ENCODE measurements at regions not wholly inside any gene's neighbourhood (a gene's known extent, or its start where the extent isn't known, plus 50 kb on each side); places are given as distances from the start of the nearest gene placed in this dataset.

DNA sequence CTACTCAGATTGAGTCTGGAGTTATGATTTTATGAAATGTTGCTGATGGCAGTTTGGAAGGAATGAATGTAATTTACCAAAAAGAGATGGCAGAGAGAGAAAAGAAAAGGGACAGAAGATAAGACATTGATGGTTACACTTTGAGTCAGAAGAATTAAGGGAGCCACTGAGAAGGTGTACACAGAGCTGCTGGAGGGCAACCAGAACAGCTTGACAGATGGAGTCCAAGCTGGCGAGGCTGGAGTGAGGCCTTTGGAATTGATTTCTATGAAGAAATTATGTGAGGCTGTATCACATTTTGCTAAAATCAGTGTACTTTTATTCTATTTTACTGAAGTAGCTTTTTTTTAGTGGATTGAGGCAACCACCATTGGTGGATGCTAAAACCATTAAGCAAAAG, 740.5 kb downstream of the REEP3 start:
- H3K9me3 Mint-ChIP-seq = peaks cover 5% of the 10 kb centered on the region
- H3K27me3 Mint-ChIP-seq (ENCODE audit: low read depth) = no peaks in the 10 kb centered on the region
- no peak overlapping the region for H3K4me3 Mint-ChIP-seq
- H3K4me1 Mint-ChIP-seq (ENCODE audit: low read depth) = no peaks in the 10 kb centered on the region
- no peak for DNase-seq
- ATAC-seq = no peak
- H3K36me3 Mint-ChIP-seq (ENCODE audit: insufficient read depth) = no peaks in the 10 kb centered on the region

DNA sequence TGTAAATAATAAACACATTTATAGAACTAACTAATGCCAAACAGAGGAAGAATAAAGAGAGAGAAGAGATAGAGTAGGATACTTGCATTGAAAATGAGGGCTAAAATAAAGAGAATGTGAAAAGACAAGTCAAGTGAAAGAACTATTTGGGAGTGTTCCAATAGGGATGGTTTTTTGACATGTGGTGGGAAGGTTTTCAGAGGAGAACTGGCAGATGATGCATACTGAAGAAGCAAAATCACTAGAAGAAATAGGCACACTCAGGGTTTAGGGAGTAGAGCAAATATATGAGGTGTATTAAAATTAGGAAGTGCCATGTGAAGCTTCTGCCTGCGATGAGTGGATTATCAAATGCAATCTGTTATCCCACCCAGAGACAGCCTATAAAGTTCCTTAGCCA, 744.8 kb downstream of the REEP3 start:
- Mint-ChIP-seq H3K36me3 (ENCODE audit: insufficient read depth) (no peaks in the 10 kb centered on the region), H3K4me3 (no peak overlapping the region), H3K4me1 (ENCODE audit: low read depth) (no peaks in the 10 kb centered on the region), H3K27me3 (ENCODE audit: low read depth) (no peaks in the 10 kb centered on the region), H3K9me3 (peaks cover 5% of the 10 kb centered on the region)
- no peak for DNase-seq
- ATAC-seq = no peak

DNA sequence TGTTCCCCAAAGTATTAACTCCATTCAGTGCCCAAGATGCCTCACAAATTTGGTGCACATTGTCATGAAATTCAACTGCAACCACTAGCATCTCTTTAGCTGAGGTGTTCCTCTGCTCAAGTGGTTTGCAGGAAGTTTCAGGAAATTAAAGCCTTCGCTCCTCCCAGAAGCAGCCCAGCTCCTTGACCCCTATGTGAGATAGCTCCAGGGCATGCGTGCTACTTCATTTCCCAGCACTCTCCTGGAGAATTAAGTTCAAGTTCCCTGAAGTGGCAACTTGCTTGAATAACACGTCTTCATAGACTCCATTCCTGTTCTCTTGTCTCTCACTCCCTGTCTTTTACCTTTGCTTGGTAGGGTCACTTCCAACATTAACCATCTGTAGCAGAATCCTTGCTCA, 750.3 kb downstream of the REEP3 start:
- no peak overlapping the region for H3K4me3 Mint-ChIP-seq
- H3K4me1 Mint-ChIP-seq (ENCODE audit: low read depth) = no peaks in the 10 kb centered on the region
- no peaks in the 10 kb centered on the region for H3K36me3 Mint-ChIP-seq (ENCODE audit: insufficient read depth)
- no peaks in the 10 kb centered on the region for H3K27me3 Mint-ChIP-seq (ENCODE audit: low read depth)
- DNase-seq (no peak), ATAC-seq (no peak)
- no peaks in the 10 kb centered on the region for H3K9me3 Mint-ChIP-seq

DNA sequence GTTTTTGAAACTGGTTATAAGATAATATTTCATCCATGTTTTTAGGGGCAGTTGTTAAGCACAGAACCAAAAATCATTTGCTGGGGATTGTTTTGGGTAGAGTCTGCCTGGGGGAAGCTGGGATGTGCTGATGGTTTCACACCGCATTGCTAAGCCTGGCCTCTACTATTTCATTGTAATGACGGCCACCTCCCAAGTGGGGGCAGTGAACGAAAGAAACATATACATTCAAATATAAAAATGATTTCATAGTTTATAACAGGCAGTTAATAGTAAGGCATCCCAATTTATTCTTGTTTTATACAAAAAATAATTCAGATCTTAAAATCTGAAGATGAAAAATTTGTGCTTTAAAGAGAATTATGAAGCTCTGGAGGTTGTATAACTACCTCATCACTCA, 750.8 kb downstream of the REEP3 start:
- no peaks in the 10 kb centered on the region for H3K9me3 Mint-ChIP-seq
- no peaks in the 10 kb centered on the region for H3K27me3 Mint-ChIP-seq (ENCODE audit: low read depth)
- H3K4me3 Mint-ChIP-seq = no peak overlapping the region
- H3K36me3 Mint-ChIP-seq (ENCODE audit: insufficient read depth) = no peaks in the 10 kb centered on the region
- ATAC-seq = no peak
- DNase-seq = no peak
- H3K4me1 Mint-ChIP-seq (ENCODE audit: low read depth) = no peaks in the 10 kb centered on the region

DNA sequence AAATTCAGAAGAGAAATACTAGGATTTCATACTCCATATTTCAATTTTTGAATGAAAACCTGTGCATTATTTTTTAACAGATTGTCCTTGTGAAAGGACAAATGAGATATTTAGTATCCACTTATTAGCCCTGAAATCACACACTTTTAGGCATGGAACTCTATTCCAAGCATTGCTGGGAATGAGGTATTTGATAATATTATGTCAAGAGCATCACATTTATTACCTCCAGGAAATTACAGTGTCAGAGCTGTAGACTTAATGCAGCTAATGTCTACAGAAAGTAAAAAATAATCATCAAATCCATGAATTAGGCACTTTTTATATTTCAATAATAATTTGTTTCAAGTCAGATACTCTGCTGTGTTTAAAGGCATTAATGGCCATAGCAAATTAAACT, 753.8 kb downstream of the REEP3 start:
- H3K4me3 Mint-ChIP-seq = no peak overlapping the region
- H3K36me3 Mint-ChIP-seq (ENCODE audit: insufficient read depth) = no peaks in the 10 kb centered on the region
- ATAC-seq (no peak), DNase-seq (no peak)
- H3K27me3 Mint-ChIP-seq (ENCODE audit: low read depth) = no peaks in the 10 kb centered on the region
- no peaks in the 10 kb centered on the region for H3K9me3 Mint-ChIP-seq
- H3K4me1 Mint-ChIP-seq (ENCODE audit: low read depth) = no peaks in the 10 kb centered on the region

DNA sequence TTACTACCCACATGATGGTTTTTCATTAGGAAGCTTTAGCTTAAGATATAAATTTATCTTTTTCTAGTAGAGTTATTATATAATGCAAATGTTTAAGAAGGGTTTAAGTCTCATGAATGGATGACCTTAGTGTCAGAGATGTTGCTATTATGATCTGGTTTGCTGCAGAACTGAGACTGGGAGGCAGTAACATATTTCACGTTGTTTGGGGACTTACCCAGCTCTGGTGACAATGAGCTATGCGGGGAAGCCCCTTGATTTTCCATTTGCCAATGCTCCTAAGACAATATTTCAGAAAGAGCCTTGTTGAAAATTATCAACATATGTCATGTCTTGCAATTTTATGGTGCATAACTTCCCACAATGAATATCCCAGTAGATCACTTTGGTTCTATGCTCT, 754.6 kb downstream of the REEP3 start:
- Mint-ChIP-seq H3K9me3 (no peaks in the 10 kb centered on the region), H3K4me1 (ENCODE audit: low read depth) (no peaks in the 10 kb centered on the region), H3K27me3 (ENCODE audit: low read depth) (no peaks in the 10 kb centered on the region), H3K4me3 (no peak overlapping the region), H3K36me3 (ENCODE audit: insufficient read depth) (no peaks in the 10 kb centered on the region)
- DNase-seq = no peak
- no peak for ATAC-seq

DNA sequence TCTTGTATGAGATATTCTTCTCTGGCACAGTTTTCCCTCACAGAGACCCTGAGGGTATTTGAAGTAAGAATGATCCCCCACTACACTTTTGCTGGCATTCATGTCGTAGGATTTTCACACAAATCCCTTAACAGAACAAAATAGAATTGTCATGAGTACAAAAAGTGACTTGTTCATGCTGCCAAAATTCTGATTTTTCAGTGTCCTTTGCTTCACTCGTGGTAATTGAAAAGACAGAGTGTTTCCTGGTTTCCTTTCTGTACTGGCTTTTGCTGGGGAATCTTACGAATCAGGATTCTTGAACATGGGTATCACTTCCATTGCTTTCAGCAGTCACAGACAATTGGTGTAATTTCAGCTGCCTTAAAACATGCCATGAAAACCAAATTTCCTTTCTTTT, 756.3 kb downstream of the REEP3 start:
- no peak for ATAC-seq
- H3K27me3 Mint-ChIP-seq (ENCODE audit: low read depth) = no peaks in the 10 kb centered on the region
- H3K36me3 Mint-ChIP-seq (ENCODE audit: insufficient read depth) = no peaks in the 10 kb centered on the region
- no peaks in the 10 kb centered on the region for H3K9me3 Mint-ChIP-seq
- no peak overlapping the region for H3K4me3 Mint-ChIP-seq
- no peak for DNase-seq
- H3K4me1 Mint-ChIP-seq (ENCODE audit: low read depth) = no peaks in the 10 kb centered on the region

DNA sequence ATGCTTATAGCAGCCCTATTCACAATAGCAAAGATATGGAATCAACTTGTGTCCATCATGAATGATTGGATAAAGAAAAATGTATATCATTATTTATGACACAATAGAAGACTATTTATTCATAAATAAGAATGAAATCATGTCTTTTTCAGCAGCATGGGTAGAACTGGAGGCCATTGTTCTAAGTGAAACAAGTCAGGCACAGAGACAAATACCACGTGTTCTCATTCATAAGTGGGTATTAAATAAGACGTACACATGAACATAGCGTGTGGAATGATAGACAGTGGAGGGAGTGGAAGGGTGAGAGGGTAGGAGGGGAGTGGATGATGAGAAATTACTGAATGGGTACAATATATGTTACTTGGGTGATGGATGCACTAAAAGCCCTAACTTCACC, 762.4 kb downstream of the REEP3 start:
- no peaks in the 10 kb centered on the region for H3K36me3 Mint-ChIP-seq (ENCODE audit: insufficient read depth)
- no peaks in the 10 kb centered on the region for H3K27me3 Mint-ChIP-seq (ENCODE audit: low read depth)
- peaks cover 8% of the 10 kb centered on the region for H3K9me3 Mint-ChIP-seq
- H3K4me1 Mint-ChIP-seq (ENCODE audit: low read depth) = no peaks in the 10 kb centered on the region
- ATAC-seq = no peak
- no peak overlapping the region for H3K4me3 Mint-ChIP-seq
- no peak for DNase-seq

DNA sequence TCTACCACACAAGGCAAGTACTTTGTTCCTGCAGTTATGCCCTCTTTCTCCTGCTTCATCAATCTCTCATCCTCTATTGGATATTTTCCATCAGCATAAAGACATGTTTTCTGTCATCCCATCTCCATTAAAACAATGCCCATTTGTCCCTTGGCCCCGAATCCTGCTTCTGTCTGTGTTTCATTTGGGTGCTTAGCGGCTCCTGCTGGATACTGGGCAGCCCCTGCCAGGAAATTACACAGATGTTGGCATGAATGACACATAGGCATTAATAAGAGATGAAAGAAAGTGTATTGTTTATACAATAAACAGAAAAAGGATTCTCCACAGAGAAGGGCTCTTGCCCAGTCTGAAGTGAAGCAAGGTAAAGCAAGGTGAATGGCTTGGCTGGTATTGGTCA, 765.3 kb downstream of the REEP3 start:
- ATAC-seq (no peak), DNase-seq (no peak)
- H3K36me3 Mint-ChIP-seq (ENCODE audit: insufficient read depth) = no peaks in the 10 kb centered on the region
- no peaks in the 10 kb centered on the region for H3K4me1 Mint-ChIP-seq (ENCODE audit: low read depth)
- peaks cover 8% of the 10 kb centered on the region for H3K9me3 Mint-ChIP-seq
- H3K27me3 Mint-ChIP-seq (ENCODE audit: low read depth) = no peaks in the 10 kb centered on the region
- no peak overlapping the region for H3K4me3 Mint-ChIP-seq

DNA sequence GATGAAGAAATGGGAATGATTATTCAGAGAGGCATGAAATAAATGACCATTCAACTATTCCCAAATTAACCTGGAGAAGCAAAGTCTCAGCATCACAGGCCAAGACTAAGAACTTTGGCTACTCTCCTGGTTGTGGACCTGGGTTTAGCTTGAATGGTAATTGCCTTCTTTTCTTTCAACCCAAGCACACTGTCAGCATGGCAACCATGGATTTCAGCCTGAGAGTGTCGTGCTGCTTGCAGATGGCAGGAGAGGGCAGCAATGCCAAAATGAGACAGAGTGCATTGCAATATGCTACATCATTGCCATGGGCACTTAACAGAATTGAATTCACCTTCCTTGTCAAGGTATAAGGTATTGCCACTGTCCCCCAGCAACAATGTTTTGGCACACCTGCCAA, 767.2 kb downstream of the REEP3 start:
- ATAC-seq (no peak), DNase-seq (no peak)
- H3K9me3 Mint-ChIP-seq = peaks cover 8% of the 10 kb centered on the region
- H3K4me3 Mint-ChIP-seq = no peak overlapping the region
- no peaks in the 10 kb centered on the region for H3K27me3 Mint-ChIP-seq (ENCODE audit: low read depth)
- no peaks in the 10 kb centered on the region for H3K36me3 Mint-ChIP-seq (ENCODE audit: insufficient read depth)
- H3K4me1 Mint-ChIP-seq (ENCODE audit: low read depth) = no peaks in the 10 kb centered on the region

DNA sequence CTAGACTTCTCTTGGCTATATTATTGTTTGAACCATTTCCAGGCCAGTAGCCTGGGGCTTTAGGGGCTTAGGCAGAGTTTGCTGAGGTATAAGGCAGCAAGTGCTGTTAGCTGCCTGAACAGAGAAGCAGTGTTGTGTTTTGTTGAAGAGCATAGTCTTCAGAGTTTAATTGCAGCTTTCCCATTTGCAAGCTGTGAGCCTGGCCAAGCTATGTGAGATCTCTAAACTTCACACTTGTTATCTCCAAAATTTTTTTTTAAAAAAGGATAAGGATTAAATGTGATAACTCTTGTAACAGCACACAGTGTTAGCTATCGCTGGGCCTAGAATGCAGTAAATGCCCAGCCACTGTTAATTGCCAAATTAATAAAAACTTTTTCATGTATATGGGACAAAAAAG, 782.4 kb downstream of the REEP3 start:
- no peaks in the 10 kb centered on the region for H3K4me1 Mint-ChIP-seq (ENCODE audit: low read depth)
- H3K36me3 Mint-ChIP-seq (ENCODE audit: insufficient read depth) = no peaks in the 10 kb centered on the region
- ATAC-seq (no peak), DNase-seq (no peak)
- no peaks in the 10 kb centered on the region for H3K27me3 Mint-ChIP-seq (ENCODE audit: low read depth)
- H3K9me3 Mint-ChIP-seq = no peaks in the 10 kb centered on the region
- no peak overlapping the region for H3K4me3 Mint-ChIP-seq

DNA sequence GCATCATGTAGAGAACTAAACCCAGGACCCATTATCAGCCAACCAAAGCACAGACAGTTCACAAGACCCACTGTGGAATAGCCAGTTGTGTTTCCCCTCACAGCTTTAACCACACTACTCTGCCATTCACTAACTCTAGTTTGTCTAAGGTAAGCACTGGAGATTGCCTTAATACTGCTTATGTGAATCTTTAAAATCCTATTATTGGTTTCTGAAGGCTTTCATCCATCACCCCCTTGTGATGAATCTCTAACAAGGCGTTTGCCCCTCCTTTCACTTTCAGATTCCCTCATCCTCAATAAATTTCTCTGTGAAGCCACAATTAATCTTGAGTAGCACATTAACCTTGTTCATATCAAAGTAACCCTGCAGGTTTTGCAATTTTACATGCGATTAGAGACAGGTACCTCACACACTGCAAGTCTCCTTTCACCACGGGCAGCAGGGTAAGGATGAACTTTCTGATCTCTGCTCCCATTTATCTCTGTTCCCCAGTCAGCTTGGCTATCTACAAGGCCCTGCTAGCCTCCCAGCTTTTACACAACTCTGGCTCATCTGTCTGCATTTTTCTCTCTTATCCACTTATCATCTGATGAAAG, 785.6 kb downstream of the REEP3 start:
- no peak overlapping the region for H3K4me3 Mint-ChIP-seq
- H3K27me3 Mint-ChIP-seq (ENCODE audit: low read depth) = no peaks in the 10 kb centered on the region
- DNase-seq = no peak
- H3K9me3 Mint-ChIP-seq = peaks cover 3% of the 10 kb centered on the region
- no peaks in the 10 kb centered on the region for H3K36me3 Mint-ChIP-seq (ENCODE audit: insufficient read depth)
- ATAC-seq = no peak
- H3K4me1 Mint-ChIP-seq (ENCODE audit: low read depth) = no peaks in the 10 kb centered on the region

DNA sequence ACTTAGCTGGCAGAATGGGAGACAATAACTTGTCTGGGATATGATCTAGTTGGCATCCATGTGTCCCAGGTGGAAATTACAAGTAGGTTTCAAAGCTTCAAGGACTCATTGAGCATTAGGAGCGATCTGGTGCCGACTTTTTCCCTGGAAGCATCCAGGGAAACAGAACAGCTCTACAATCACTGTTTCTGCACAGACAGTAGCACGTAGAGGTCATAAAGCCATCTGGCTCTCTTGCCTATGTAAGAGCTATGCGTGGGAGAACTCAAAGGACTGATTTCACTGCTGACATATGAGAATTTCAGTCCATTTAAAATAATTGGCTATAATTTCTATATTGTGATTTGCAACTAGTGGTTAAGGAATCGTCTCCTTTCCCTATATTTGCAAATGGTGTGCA, 791.7 kb downstream of the REEP3 start:
- Mint-ChIP-seq H3K36me3 (ENCODE audit: insufficient read depth) (no peaks in the 10 kb centered on the region), H3K27me3 (ENCODE audit: low read depth) (no peaks in the 10 kb centered on the region), H3K9me3 (peaks cover 3% of the 10 kb centered on the region), H3K4me3 (no peak overlapping the region), H3K4me1 (ENCODE audit: low read depth) (no peaks in the 10 kb centered on the region)
- no peak for ATAC-seq
- no peak for DNase-seq

DNA sequence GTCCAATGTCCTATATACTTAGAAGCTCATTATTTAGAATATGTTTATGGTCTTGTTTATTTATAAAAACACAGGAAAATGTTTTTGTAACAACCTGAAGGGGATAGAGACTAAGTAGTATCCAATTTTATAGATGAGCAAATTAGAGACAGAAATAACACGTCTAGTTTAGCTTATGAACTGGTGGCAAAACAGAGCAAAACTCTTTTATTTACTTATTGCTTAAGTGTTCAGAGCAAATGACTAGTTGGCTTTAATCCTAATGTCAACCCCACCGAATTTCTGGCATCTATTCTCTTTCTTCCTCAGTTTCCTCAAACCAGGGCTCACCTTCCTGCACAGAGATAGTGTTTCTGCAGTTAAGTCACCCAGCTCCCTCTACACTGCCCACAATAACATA, 792.8 kb downstream of the REEP3 start:
- DNase-seq (no peak), ATAC-seq (no peak)
- Mint-ChIP-seq H3K4me1 (ENCODE audit: low read depth) (no peaks in the 10 kb centered on the region), H3K9me3 (peaks cover 3% of the 10 kb centered on the region), H3K36me3 (ENCODE audit: insufficient read depth) (no peaks in the 10 kb centered on the region), H3K27me3 (ENCODE audit: low read depth) (no peaks in the 10 kb centered on the region), H3K4me3 (no peak overlapping the region)

DNA sequence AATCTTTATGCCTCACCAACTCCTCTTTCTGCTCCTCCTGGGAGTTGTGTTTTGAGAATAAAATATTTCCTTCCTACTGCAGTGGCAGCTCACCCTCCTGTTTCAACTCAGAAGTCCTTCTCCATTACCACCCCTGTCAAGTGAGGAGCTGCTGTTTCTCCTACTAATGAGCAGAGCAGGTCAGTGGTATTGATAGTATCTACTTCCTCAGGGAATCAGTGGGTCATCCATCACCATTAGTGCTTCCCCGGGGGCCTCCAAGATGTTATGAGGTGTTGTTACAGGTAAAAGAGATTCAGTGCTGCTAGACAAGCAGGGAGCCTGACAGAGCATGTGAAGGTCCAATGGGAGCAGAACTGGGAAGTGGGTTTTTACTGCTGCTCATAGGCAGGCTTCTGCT, 795.2 kb downstream of the REEP3 start:
- no peak overlapping the region for H3K4me3 Mint-ChIP-seq
- DNase-seq (no peak), ATAC-seq (no peak)
- no peaks in the 10 kb centered on the region for H3K4me1 Mint-ChIP-seq (ENCODE audit: low read depth)
- no peaks in the 10 kb centered on the region for H3K27me3 Mint-ChIP-seq (ENCODE audit: low read depth)
- H3K36me3 Mint-ChIP-seq (ENCODE audit: insufficient read depth) = no peaks in the 10 kb centered on the region
- H3K9me3 Mint-ChIP-seq = no peaks in the 10 kb centered on the region

DNA sequence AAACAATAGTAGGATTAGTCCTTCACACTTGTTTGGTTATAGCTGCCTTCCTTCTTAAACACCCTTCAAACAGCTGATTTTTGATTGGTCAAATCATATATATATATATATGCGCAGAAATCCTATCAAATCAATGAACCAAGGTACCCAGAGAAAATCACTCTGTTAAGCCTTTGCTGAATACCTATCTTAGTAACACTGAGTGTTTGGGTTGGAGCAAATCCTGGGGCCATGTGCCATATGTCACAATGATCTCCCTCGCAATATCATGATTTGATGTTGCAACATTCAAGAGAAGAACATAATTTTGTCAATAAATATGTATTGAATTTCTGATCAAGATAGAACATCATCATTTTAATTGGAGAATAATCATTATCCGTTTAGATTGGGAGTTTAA, 795.6 kb downstream of the REEP3 start:
- no peak overlapping the region for H3K4me3 Mint-ChIP-seq
- H3K27me3 Mint-ChIP-seq (ENCODE audit: low read depth) = no peaks in the 10 kb centered on the region
- H3K9me3 Mint-ChIP-seq = no peaks in the 10 kb centered on the region
- H3K36me3 Mint-ChIP-seq (ENCODE audit: insufficient read depth) = no peaks in the 10 kb centered on the region
- ATAC-seq = no peak
- DNase-seq = no peak
- no peaks in the 10 kb centered on the region for H3K4me1 Mint-ChIP-seq (ENCODE audit: low read depth)

Measured in activated T-cell treated with anti-CD3 and anti-CD28 coated beads, Interleukin-2, amount 50 U/mL, for 4 hours (primary cell).